CD4-positive, alpha-beta memory T cell (primary cell): ENCODE measurements at regions not wholly inside any gene's neighbourhood (a gene's known extent, or its start where the extent isn't known, plus 50 kb on each side); places are given as distances from the start of the nearest gene placed in this dataset.
"Not testable (repeated sequence)": the region's sequence is repeated elsewhere in the genome, so short reads cannot be mapped to it uniquely, and the experiment has no call there.

Experiments
- CTCF ChIA-PET: fragments of 350-600 bp; sonication (Branson Sonifier 250); formaldehyde crosslinking; loops from one replicate; lab custom pipeline; 2021; ENCODE audit warnings: inconsistent platforms; ENCODE audit not compliant: partially characterized antibody; lab: Charles Lee
- POLR2A ChIA-PET: fragments of 350-600 bp; sonication (Branson Sonifier 250); formaldehyde crosslinking; loops from one replicate; lab custom pipeline; 2021; ENCODE audit not compliant: partially characterized antibody; lab: Charles Lee
- DNase-seq, 5 donors: peaks; one replicate each; pipeline versions ENCODE4 v3.0.0 to v3.0.0-alpha.2; 2020 to 2022; ENCODE audit warnings: mixed read lengths in 1 of 5
- H3K27ac ChIP-seq: one replicate; pipeline ENCODE4 v1.7.0; 2013; ENCODE audit warnings: low read depth, low read length
- H3K27me3 ChIP-seq: 2 replicates; pipeline ENCODE4 v1.7.0; 2013; ENCODE audit warnings: mild to moderate bottlenecking, low read length, moderate library complexity; ENCODE audit not compliant: insufficient read depth
- H3K36me3 ChIP-seq: 2 replicates; pipeline ENCODE4 v1.7.0; 2013; ENCODE audit warnings: mild to moderate bottlenecking, low read length, moderate library complexity; ENCODE audit not compliant: insufficient read depth
- H3K4me1 ChIP-seq: 2 replicates; pipeline ENCODE4 v1.7.0; 2013; ENCODE audit warnings: mild to moderate bottlenecking, low read length, moderate library complexity; ENCODE audit not compliant: insufficient read depth
- H3K4me3 ChIP-seq, 2 donors: one replicate each; pipeline ENCODE4 v1.7.0; 2013; ENCODE audit warnings: low read length in 2 of 2, mild to moderate bottlenecking in 1 of 2
- H3K9me3 ChIP-seq, 2 donors: one replicate each; pipeline ENCODE4 v1.7.0; 2013; ENCODE audit warnings: low read length in 2 of 2, control low read depth in 1 of 2; ENCODE audit not compliant: control insufficient read depth in 1 of 2
- H3K27ac Mint-ChIP-seq, 7 donors: one replicate each; pipeline ENCODE4 v1.8.0; 2020 to 2021; ENCODE audit warnings: mixed read lengths in 7 of 7, mild to moderate bottlenecking in 6 of 7, inconsistent platforms in 3 of 7, moderate library complexity in 3 of 7
- H3K27me3 Mint-ChIP-seq, 2 donors: one replicate each; pipeline ENCODE4 v1.8.0; 2020 to 2021; ENCODE audit warnings: mixed read lengths in 2 of 2
- H3K36me3 Mint-ChIP-seq, 2 donors: one replicate each; pipeline ENCODE4 v1.8.0; 2020 to 2021; ENCODE audit warnings: mixed read lengths in 2 of 2, inconsistent platforms in 1 of 2, mild to moderate bottlenecking in 1 of 2
- H3K4me1 Mint-ChIP-seq, 4 donors: one replicate each; pipeline ENCODE4 v1.8.0; 2020 to 2021; ENCODE audit warnings: mixed read lengths in 4 of 4, mild to moderate bottlenecking in 1 of 4
- H3K4me3 Mint-ChIP-seq, 8 donors: one replicate each; pipeline ENCODE4 v1.8.0; 2020 to 2021; ENCODE audit warnings: mixed read lengths in 8 of 8, mild to moderate bottlenecking in 7 of 8, moderate library complexity in 6 of 8, inconsistent platforms in 3 of 8
- H3K9me3 Mint-ChIP-seq, 8 donors: one replicate each; pipeline ENCODE4 v1.8.0; 2020 to 2021; ENCODE audit warnings: mixed read lengths in 8 of 8, mild to moderate bottlenecking in 5 of 8, inconsistent platforms in 3 of 8, moderate library complexity in 1 of 8
- intact Hi-C: fragments of 100-400 bp; cut with micrococcal nuclease; formaldehyde crosslinking; loops from one replicate; pipeline ENCODE4 v1.15.1; 2023

- CTCF ChIA-PET, H3K36me3 ChIP-seq, H3K4me1 Mint-ChIP-seq, H3K4me3 Mint-ChIP-seq, H3K27ac Mint-ChIP-seq, H3K27ac ChIP-seq, H3K36me3 Mint-ChIP-seq, H3K9me3 Mint-ChIP-seq, POLR2A ChIA-PET, H3K27me3 Mint-ChIP-seq, H3K4me3 ChIP-seq, H3K4me1 ChIP-seq, H3K9me3 ChIP-seq, H3K27me3 ChIP-seq, intact Hi-C loops: not testable (repeated sequence)
- DNase-seq = peak; percentile 58 to 69 (median 64)
These were observed 333.7 kb downstream of the BCL2L11 start for GRCh38 chr2:111454404-111454803.

GRCh38 chr2:111455016-111456015 is 334.6 kb downstream of the BCL2L11 start:
- POLR2A ChIA-PET, H3K9me3 Mint-ChIP-seq, H3K27me3 ChIP-seq, H3K4me1 ChIP-seq, H3K27ac ChIP-seq, H3K36me3 ChIP-seq, H3K4me3 ChIP-seq, H3K4me1 Mint-ChIP-seq, H3K9me3 ChIP-seq, H3K4me3 Mint-ChIP-seq, DNase-seq, H3K36me3 Mint-ChIP-seq, H3K27me3 Mint-ChIP-seq: not testable (repeated sequence)
- intact Hi-C loops = loop anchor here (5.0 kb wide), 1 partner anchor 338 kb away; no protein-coding TSS in a partner anchor
- CTCF ChIA-PET = interaction anchor here (0.6 kb wide), 1 partner anchor 338 kb away, joined by 3 read pairs; no protein-coding TSS in a partner anchor
- peak overlapping the region in 2 of 7 donors; percentile 1 to 32 for H3K27ac Mint-ChIP-seq

- H3K4me1 ChIP-seq, H3K36me3 ChIP-seq, CTCF ChIA-PET, H3K4me3 Mint-ChIP-seq, POLR2A ChIA-PET, H3K9me3 ChIP-seq, H3K4me1 Mint-ChIP-seq, H3K27me3 ChIP-seq, H3K36me3 Mint-ChIP-seq, H3K9me3 Mint-ChIP-seq, H3K27ac Mint-ChIP-seq, H3K4me3 ChIP-seq, DNase-seq, H3K27ac ChIP-seq, H3K27me3 Mint-ChIP-seq: not testable (repeated sequence)
- intact Hi-C loops = loop anchor here (5.0 kb wide), 1 partner anchor 340 kb away; no protein-coding TSS in a partner anchor
These were observed 336.5 kb downstream of the BCL2L11 start for GRCh38 chr2:111457191-111457590.

GRCh38 chr2:111460901-111461300 is 340.2 kb downstream of the BCL2L11 start:
- H3K27me3 Mint-ChIP-seq, H3K9me3 Mint-ChIP-seq, H3K36me3 ChIP-seq, CTCF ChIA-PET, H3K4me3 Mint-ChIP-seq, H3K4me1 Mint-ChIP-seq, H3K27ac ChIP-seq, H3K4me3 ChIP-seq, H3K9me3 ChIP-seq, H3K27me3 ChIP-seq, H3K36me3 Mint-ChIP-seq, DNase-seq, POLR2A ChIA-PET, intact Hi-C loops: not testable (repeated sequence)
- peak overlapping the region in 1 of 7 donors; percentile 41 for H3K27ac Mint-ChIP-seq
- peaks cover 10% of the 10 kb centered on the region for H3K4me1 ChIP-seq

GRCh38 chr2:111461831-111462230 is 341.1 kb downstream of the BCL2L11 start:
- H3K27me3 Mint-ChIP-seq, H3K36me3 Mint-ChIP-seq, H3K4me3 ChIP-seq, POLR2A ChIA-PET, H3K9me3 ChIP-seq, H3K27me3 ChIP-seq, H3K27ac Mint-ChIP-seq, intact Hi-C loops, H3K9me3 Mint-ChIP-seq, H3K27ac ChIP-seq, H3K36me3 ChIP-seq, H3K4me3 Mint-ChIP-seq, CTCF ChIA-PET, H3K4me1 Mint-ChIP-seq, DNase-seq: not testable (repeated sequence)
- peaks cover 10% of the 10 kb centered on the region for H3K4me1 ChIP-seq

- not testable (repeated sequence) for H3K4me3 ChIP-seq
These were observed 341.9 kb downstream of the BCL2L11 start for GRCh38 chr2:111462572-111462971.

GRCh38 chr2:111463238-111463848 is 342.6 kb downstream of the BCL2L11 start:
- Histone ChIP-seq H3K27ac (peak overlapping the region; percentile 31), H3K4me1 (peaks cover 10% of the 10 kb centered on the region)
- H3K36me3 ChIP-seq, H3K27me3 Mint-ChIP-seq, CTCF ChIA-PET, POLR2A ChIA-PET, H3K4me3 ChIP-seq, H3K9me3 Mint-ChIP-seq, H3K27me3 ChIP-seq, H3K36me3 Mint-ChIP-seq, H3K4me1 Mint-ChIP-seq, H3K9me3 ChIP-seq, intact Hi-C loops: not testable (repeated sequence)
- peak overlapping the region in 4 of 8 donors; percentile 17 to 63 (median 50) for H3K4me3 Mint-ChIP-seq
- H3K27ac Mint-ChIP-seq = peak overlapping the region in 6 of 7 donors; percentile 22 to 87 (median 70)
- peak in 4 of 5 donors; percentile 18 to 24 (median 24) for DNase-seq

More at GRCh38 chr2:111462572-111462971, 341.9 kb downstream of the BCL2L11 start:
- Mint-ChIP-seq H3K27ac (peak overlapping the region in 5 of 7 donors; percentile 15 to 46 (median 37)), H3K4me3 (peak overlapping the region in 1 of 8 donors; percentile 43)
- H3K27me3 Mint-ChIP-seq, H3K27ac ChIP-seq, H3K9me3 Mint-ChIP-seq, DNase-seq, H3K36me3 Mint-ChIP-seq, H3K36me3 ChIP-seq, intact Hi-C loops, POLR2A ChIA-PET, H3K9me3 ChIP-seq, CTCF ChIA-PET, H3K4me1 Mint-ChIP-seq, H3K27me3 ChIP-seq: not testable (repeated sequence)
- peaks cover 10% of the 10 kb centered on the region for H3K4me1 ChIP-seq
